ENCODE measurements at regions not wholly inside any gene's neighbourhood (a gene's known extent, or its start where the extent isn't known, plus 50 kb on each side); places are given as distances from the start of the nearest gene placed in this dataset.

DNA sequence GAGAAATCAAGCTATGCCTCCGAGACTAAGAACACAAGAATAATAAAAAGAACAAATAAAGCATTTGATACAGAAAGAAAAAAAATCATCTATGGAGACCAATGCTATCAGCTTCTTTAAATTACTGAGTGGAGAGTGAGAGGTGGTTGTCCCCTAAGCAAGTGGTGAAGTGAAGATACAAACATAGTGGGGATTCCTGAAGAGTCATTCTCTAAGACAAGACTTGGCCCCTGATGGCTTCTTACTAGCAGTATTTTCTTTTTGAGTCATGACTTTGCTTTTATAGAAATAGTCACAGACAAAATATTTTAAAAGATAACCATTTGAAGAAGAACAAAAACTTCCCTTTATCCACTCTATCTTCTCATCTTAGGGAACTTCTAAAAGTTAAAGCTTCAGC lies 261.4 kb upstream of the PRDM1 start:
- Histone ChIP-seq H3K4me3 (ENCODE audit: insufficient read depth, low read depth, low read length) (no peak overlapping the region), H3K4me1 (ENCODE audit: insufficient read depth, low read length) (peaks cover 3% of the 10 kb centered on the region), H2AFZ (ENCODE audit: low read depth, low read length) (no peak overlapping the region), H3K9ac (ENCODE audit: low read length) (no peak overlapping the region), H3K9me3 (ENCODE audit: insufficient read depth, low read depth, low read length) (no peaks in the 10 kb centered on the region), H3K79me2 (ENCODE audit: insufficient read depth, low read length) (no peaks in the 10 kb centered on the region), H3K4me2 (ENCODE audit: low read length) (peak overlapping the region; percentile 7), H4K20me1 (ENCODE audit: insufficient read depth, low read length) (no peaks in the 10 kb centered on the region), H3K36me3 (ENCODE audit: insufficient read depth, low read length) (no peaks in the 10 kb centered on the region), H3K27ac (ENCODE audit: low read depth, low read length) (no peak overlapping the region), H3K27me3 (ENCODE audit: insufficient read depth, low read length) (no peaks in the 10 kb centered on the region)
- DNase-seq (ENCODE audit: low read depth) (peak; percentile 62), FAIRE-seq (no peak)
- H3K4me3 Mint-ChIP-seq (ENCODE audit: unreplicated experiment) = no peak overlapping the region
- peaks cover 5% of the 10 kb centered on the region for H3K9me3 Mint-ChIP-seq (ENCODE audit: unreplicated experiment)
- H3K36me3 Mint-ChIP-seq (ENCODE audit: low read depth, unreplicated experiment) = no peaks in the 10 kb centered on the region
- H3K4me1 Mint-ChIP-seq (ENCODE audit: low read depth, unreplicated experiment) = peaks cover 10% of the 10 kb centered on the region
- no peak overlapping the region for H3K27ac Mint-ChIP-seq (ENCODE audit: unreplicated experiment)
- no peak for TF ChIP-seq EZH2 (IDR thresholded peaks at IDR 0.05; ENCODE audit: insufficient read depth, low read length)
- TF ChIP-seq, protein P1, sequence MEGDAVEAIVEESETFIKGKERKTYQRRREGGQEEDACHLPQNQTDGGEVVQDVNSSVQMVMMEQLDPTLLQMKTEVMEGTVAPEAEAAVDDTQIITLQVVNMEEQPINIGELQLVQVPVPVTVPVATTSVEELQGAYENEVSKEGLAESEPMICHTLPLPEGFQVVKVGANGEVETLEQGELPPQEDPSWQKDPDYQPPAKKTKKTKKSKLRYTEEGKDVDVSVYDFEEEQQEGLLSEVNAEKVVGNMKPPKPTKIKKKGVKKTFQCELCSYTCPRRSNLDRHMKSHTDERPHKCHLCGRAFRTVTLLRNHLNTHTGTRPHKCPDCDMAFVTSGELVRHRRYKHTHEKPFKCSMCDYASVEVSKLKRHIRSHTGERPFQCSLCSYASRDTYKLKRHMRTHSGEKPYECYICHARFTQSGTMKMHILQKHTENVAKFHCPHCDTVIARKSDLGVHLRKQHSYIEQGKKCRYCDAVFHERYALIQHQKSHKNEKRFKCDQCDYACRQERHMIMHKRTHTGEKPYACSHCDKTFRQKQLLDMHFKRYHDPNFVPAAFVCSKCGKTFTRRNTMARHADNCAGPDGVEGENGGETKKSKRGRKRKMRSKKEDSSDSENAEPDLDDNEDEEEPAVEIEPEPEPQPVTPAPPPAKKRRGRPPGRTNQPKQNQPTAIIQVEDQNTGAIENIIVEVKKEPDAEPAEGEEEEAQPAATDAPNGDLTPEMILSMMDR (IDR thresholded peaks at IDR 0.05; ENCODE audit: insufficient read depth, low read depth, low read length) = no peak
- no peaks in the 10 kb centered on the region for H3K27me3 Mint-ChIP-seq (ENCODE audit: low read depth, unreplicated experiment)

DNA sequence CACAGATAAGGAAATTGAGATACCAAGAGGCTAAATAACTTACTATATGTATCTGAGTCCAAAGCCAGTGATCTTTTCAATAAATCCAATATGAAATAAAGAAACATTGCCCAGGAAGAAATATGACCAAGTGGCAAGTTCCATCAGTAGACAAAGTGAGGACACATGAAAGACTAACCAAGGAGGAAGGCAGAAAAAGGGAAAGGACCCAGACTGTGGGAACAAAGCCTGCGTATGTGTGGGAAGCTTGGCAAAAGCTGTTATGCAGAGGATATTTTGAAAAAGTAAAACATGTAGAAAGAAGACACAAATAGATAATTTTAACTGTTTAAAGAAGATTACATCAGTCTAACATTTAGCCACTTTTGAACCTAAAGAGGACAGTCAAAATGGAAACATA lies 264.4 kb upstream of the PRDM1 start:
- H3K4me1 Mint-ChIP-seq (ENCODE audit: low read depth, unreplicated experiment) = peaks cover 10% of the 10 kb centered on the region
- no peak for FAIRE-seq
- no peak overlapping the region for H3K27ac ChIP-seq (ENCODE audit: low read depth, low read length)
- no peak overlapping the region for H2AFZ ChIP-seq (ENCODE audit: low read depth, low read length)
- no peaks in the 10 kb centered on the region for H3K9me3 ChIP-seq (ENCODE audit: insufficient read depth, low read depth, low read length)
- H3K36me3 ChIP-seq (ENCODE audit: insufficient read depth, low read length) = no peaks in the 10 kb centered on the region
- no peaks in the 10 kb centered on the region for H3K9me3 Mint-ChIP-seq (ENCODE audit: unreplicated experiment)
- H3K27me3 ChIP-seq (ENCODE audit: insufficient read depth, low read length) = no peaks in the 10 kb centered on the region
- H3K9ac ChIP-seq (ENCODE audit: low read length) = no peak overlapping the region
- no peaks in the 10 kb centered on the region for H4K20me1 ChIP-seq (ENCODE audit: insufficient read depth, low read length)
- no peak overlapping the region for H3K4me2 ChIP-seq (ENCODE audit: low read length)
- DNase-seq (ENCODE audit: low read depth) = no peak
- peaks cover 3% of the 10 kb centered on the region for H3K4me1 ChIP-seq (ENCODE audit: insufficient read depth, low read length)
- H3K36me3 Mint-ChIP-seq (ENCODE audit: low read depth, unreplicated experiment) = no peaks in the 10 kb centered on the region
- no peaks in the 10 kb centered on the region for H3K27me3 Mint-ChIP-seq (ENCODE audit: low read depth, unreplicated experiment)
- TF ChIP-seq, protein P1 (IDR thresholded peaks at IDR 0.05; ENCODE audit: insufficient read depth, low read depth, low read length) = no peak
- no peak for TF ChIP-seq EZH2 (IDR thresholded peaks at IDR 0.05; ENCODE audit: insufficient read depth, low read length)
- H3K4me3 ChIP-seq (ENCODE audit: insufficient read depth, low read depth, low read length) = no peak overlapping the region
- H3K4me3 Mint-ChIP-seq (ENCODE audit: unreplicated experiment) = no peak overlapping the region
- H3K79me2 ChIP-seq (ENCODE audit: insufficient read depth, low read length) = no peaks in the 10 kb centered on the region
- H3K27ac Mint-ChIP-seq (ENCODE audit: unreplicated experiment) = no peak overlapping the region

DNA sequence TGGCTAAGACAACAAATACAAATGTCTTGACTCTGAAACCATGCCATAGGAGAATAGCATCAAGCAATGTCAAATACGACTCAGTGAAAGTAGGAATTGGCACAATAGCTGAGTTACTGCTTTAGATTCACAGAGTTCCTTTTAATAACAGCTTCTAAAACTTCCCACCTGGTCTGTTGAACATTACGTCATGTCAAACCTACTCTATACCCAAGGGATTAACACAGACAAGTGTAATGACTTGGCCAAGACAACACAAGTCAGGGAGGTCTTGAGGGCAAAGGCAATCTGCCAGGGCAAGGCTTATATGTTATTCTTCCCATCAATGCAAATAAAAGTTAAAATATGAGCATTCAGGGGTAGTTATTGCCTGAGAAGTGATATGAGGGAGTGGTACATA lies 265.1 kb upstream of the PRDM1 start:
- no peak for FAIRE-seq
- no peak overlapping the region for H3K27ac Mint-ChIP-seq (ENCODE audit: unreplicated experiment)
- Histone ChIP-seq H3K9me3 (ENCODE audit: insufficient read depth, low read depth, low read length) (no peaks in the 10 kb centered on the region), H3K79me2 (ENCODE audit: insufficient read depth, low read length) (no peaks in the 10 kb centered on the region), H3K36me3 (ENCODE audit: insufficient read depth, low read length) (no peaks in the 10 kb centered on the region), H3K4me2 (ENCODE audit: low read length) (no peak overlapping the region), H3K4me3 (ENCODE audit: insufficient read depth, low read depth, low read length) (no peak overlapping the region), H3K4me1 (ENCODE audit: insufficient read depth, low read length) (peaks cover 3% of the 10 kb centered on the region), H3K9ac (ENCODE audit: low read length) (no peak overlapping the region), H3K27me3 (ENCODE audit: insufficient read depth, low read length) (no peaks in the 10 kb centered on the region), H4K20me1 (ENCODE audit: insufficient read depth, low read length) (no peaks in the 10 kb centered on the region), H2AFZ (ENCODE audit: low read depth, low read length) (no peak overlapping the region), H3K27ac (ENCODE audit: low read depth, low read length) (no peak overlapping the region)
- no peaks in the 10 kb centered on the region for H3K36me3 Mint-ChIP-seq (ENCODE audit: low read depth, unreplicated experiment)
- DNase-seq (ENCODE audit: low read depth) = no peak
- H3K27me3 Mint-ChIP-seq (ENCODE audit: low read depth, unreplicated experiment) = peaks cover 3% of the 10 kb centered on the region
- no peaks in the 10 kb centered on the region for H3K9me3 Mint-ChIP-seq (ENCODE audit: unreplicated experiment)
- TF ChIP-seq, protein P1 (IDR thresholded peaks at IDR 0.05; ENCODE audit: insufficient read depth, low read depth, low read length) = no peak
- no peak for TF ChIP-seq EZH2 (IDR thresholded peaks at IDR 0.05; ENCODE audit: insufficient read depth, low read length)
- peaks cover 10% of the 10 kb centered on the region for H3K4me1 Mint-ChIP-seq (ENCODE audit: low read depth, unreplicated experiment)
- H3K4me3 Mint-ChIP-seq (ENCODE audit: unreplicated experiment) = no peak overlapping the region
